ENCODE measurements at regions not wholly inside any gene's neighbourhood (a gene's known extent, or its start where the extent isn't known, plus 50 kb on each side); places are given as distances from the start of the nearest gene placed in this dataset.

GRCh38 chrX:65933085-65933589, 106.7 kb downstream of the VSIG4 start:
- TF ChIP-seq EZH2phosphoT487 (IDR thresholded peaks at IDR 0.05; ENCODE audit: low read depth), result no peak
- no peak for TF ChIP-seq CTCF (IDR thresholded peaks at IDR 0.05; ENCODE audit: low read depth, low read length)
